ENCODE measurements at regions not wholly inside any gene's neighbourhood (a gene's known extent, or its start where the extent isn't known, plus 50 kb on each side); places are given as distances from the start of the nearest gene placed in this dataset.

- TF ChIP-seq GATA3 (IDR thresholded peaks at IDR 0.05; ENCODE audit: low read depth, low read length) (no peak), GATA2 (IDR thresholded peaks at IDR 0.05; ENCODE audit: low read depth, low read length) (no peak)
These were observed 239.2 kb upstream of the SLITRK1 start for GRCh38 chr13:84121456-84121855.

GRCh38 chr13:84118839-84119409 is 236.7 kb upstream of the SLITRK1 start:
- TF ChIP-seq GATA3 (IDR thresholded peaks at IDR 0.05; ENCODE audit: low read depth, low read length) (no peak), GATA2 (IDR thresholded peaks at IDR 0.05; ENCODE audit: low read depth, low read length) (no peak)

- TF ChIP-seq GATA3 (IDR thresholded peaks at IDR 0.05; ENCODE audit: low read depth, low read length) (no peak), GATA2 (IDR thresholded peaks at IDR 0.05; ENCODE audit: low read depth, low read length) (no peak)
These were observed 216.0 kb upstream of the SLITRK1 start for GRCh38 chr13:84098273-84098672.

- TF ChIP-seq GATA3 (IDR thresholded peaks at IDR 0.05; ENCODE audit: low read depth, low read length): no peak
- no peak for TF ChIP-seq GATA2 (IDR thresholded peaks at IDR 0.05; ENCODE audit: low read depth, low read length)
These were observed 214.9 kb upstream of the SLITRK1 start for GRCh38 chr13:84097148-84097547.

- TF ChIP-seq GATA3 (IDR thresholded peaks at IDR 0.05; ENCODE audit: low read depth, low read length) (no peak), GATA2 (IDR thresholded peaks at IDR 0.05; ENCODE audit: low read depth, low read length) (no peak)
These were observed 213.9 kb upstream of the SLITRK1 start for GRCh38 chr13:84096216-84096615.

- TF ChIP-seq GATA2 (IDR thresholded peaks at IDR 0.05; ENCODE audit: low read depth, low read length): no peak
- no peak for TF ChIP-seq GATA3 (IDR thresholded peaks at IDR 0.05; ENCODE audit: low read depth, low read length)
These were observed 206.7 kb upstream of the SLITRK1 start for GRCh38 chr13:84088996-84089395.

GRCh38 chr13:84086847-84087162 is 204.5 kb upstream of the SLITRK1 start:
- TF ChIP-seq GATA3 (IDR thresholded peaks at IDR 0.05; ENCODE audit: low read depth, low read length) (no peak), GATA2 (IDR thresholded peaks at IDR 0.05; ENCODE audit: low read depth, low read length) (no peak)

GRCh38 chr13:84082462-84082861 is 200.2 kb upstream of the SLITRK1 start:
- TF ChIP-seq GATA2 (IDR thresholded peaks at IDR 0.05; ENCODE audit: low read depth, low read length) (no peak), GATA3 (IDR thresholded peaks at IDR 0.05; ENCODE audit: low read depth, low read length) (no peak)

- TF ChIP-seq GATA2 (IDR thresholded peaks at IDR 0.05; ENCODE audit: low read depth, low read length) (no peak), GATA3 (IDR thresholded peaks at IDR 0.05; ENCODE audit: low read depth, low read length) (no peak)
These were observed 198.7 kb upstream of the SLITRK1 start for GRCh38 chr13:84080748-84081530.

GRCh38 chr13:84077271-84077670 is 195.0 kb upstream of the SLITRK1 start:
- TF ChIP-seq GATA3 (IDR thresholded peaks at IDR 0.05; ENCODE audit: low read depth, low read length) (no peak), GATA2 (IDR thresholded peaks at IDR 0.05; ENCODE audit: low read depth, low read length) (no peak)

- TF ChIP-seq GATA3 (IDR thresholded peaks at IDR 0.05; ENCODE audit: low read depth, low read length): no peak
These were observed 194.0 kb upstream of the SLITRK1 start for GRCh38 chr13:84076280-84076679.

- no peak for TF ChIP-seq GATA2 (IDR thresholded peaks at IDR 0.05; ENCODE audit: low read depth, low read length)
- no peak for TF ChIP-seq GATA3 (IDR thresholded peaks at IDR 0.05; ENCODE audit: low read depth, low read length)
These were observed 168.3 kb upstream of the SLITRK1 start for GRCh38 chr13:84050536-84050935.

GRCh38 chr13:84049443-84050219 is 167.4 kb upstream of the SLITRK1 start:
- TF ChIP-seq GATA3 (IDR thresholded peaks at IDR 0.05; ENCODE audit: low read depth, low read length) (no peak), GATA2 (IDR thresholded peaks at IDR 0.05; ENCODE audit: low read depth, low read length) (no peak)

GRCh38 chr13:84044805-84045204 is 162.5 kb upstream of the SLITRK1 start:
- TF ChIP-seq GATA2 (IDR thresholded peaks at IDR 0.05; ENCODE audit: low read depth, low read length): no peak
- TF ChIP-seq GATA3 (IDR thresholded peaks at IDR 0.05; ENCODE audit: low read depth, low read length): no peak

GRCh38 chr13:84038001-84038400 is 155.7 kb upstream of the SLITRK1 start:
- TF ChIP-seq GATA2 (IDR thresholded peaks at IDR 0.05; ENCODE audit: low read depth, low read length): no peak
